ENCODE measurements at regions not wholly inside any gene's neighbourhood (a gene's known extent, or its start where the extent isn't known, plus 50 kb on each side); places are given as distances from the start of the nearest gene placed in this dataset.

DNA sequence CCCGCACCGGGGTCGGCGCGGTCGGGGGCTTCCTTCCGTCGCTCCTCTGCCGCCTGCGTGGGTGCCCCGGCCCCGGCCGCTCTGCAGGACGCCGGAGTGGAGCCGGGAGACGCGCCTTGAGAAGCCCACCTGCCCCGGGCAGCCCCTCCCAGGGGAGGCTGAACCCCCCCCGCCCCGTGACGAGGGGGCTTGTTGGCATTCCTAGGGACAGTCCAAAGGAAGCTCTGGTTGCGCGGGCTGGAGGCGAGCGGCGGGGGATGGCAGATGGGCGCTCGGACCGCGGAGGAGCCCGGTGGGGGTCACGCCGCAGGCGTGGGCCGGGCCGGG, 133.5 kb upstream of the MGAT5 start:
- TF ChIP-seq, protein P1, sequence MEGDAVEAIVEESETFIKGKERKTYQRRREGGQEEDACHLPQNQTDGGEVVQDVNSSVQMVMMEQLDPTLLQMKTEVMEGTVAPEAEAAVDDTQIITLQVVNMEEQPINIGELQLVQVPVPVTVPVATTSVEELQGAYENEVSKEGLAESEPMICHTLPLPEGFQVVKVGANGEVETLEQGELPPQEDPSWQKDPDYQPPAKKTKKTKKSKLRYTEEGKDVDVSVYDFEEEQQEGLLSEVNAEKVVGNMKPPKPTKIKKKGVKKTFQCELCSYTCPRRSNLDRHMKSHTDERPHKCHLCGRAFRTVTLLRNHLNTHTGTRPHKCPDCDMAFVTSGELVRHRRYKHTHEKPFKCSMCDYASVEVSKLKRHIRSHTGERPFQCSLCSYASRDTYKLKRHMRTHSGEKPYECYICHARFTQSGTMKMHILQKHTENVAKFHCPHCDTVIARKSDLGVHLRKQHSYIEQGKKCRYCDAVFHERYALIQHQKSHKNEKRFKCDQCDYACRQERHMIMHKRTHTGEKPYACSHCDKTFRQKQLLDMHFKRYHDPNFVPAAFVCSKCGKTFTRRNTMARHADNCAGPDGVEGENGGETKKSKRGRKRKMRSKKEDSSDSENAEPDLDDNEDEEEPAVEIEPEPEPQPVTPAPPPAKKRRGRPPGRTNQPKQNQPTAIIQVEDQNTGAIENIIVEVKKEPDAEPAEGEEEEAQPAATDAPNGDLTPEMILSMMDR (IDR thresholded peaks at IDR 0.05; ENCODE audit: low read depth, low read length, missing control alignments): no peak
- H3K4me3 ChIP-seq (replicated peaks; ENCODE audit: low read depth, low read length): peak overlapping the region; percentile 84
- no peak for DNase-seq (ENCODE audit: extremely low read depth, low read depth)

DNA sequence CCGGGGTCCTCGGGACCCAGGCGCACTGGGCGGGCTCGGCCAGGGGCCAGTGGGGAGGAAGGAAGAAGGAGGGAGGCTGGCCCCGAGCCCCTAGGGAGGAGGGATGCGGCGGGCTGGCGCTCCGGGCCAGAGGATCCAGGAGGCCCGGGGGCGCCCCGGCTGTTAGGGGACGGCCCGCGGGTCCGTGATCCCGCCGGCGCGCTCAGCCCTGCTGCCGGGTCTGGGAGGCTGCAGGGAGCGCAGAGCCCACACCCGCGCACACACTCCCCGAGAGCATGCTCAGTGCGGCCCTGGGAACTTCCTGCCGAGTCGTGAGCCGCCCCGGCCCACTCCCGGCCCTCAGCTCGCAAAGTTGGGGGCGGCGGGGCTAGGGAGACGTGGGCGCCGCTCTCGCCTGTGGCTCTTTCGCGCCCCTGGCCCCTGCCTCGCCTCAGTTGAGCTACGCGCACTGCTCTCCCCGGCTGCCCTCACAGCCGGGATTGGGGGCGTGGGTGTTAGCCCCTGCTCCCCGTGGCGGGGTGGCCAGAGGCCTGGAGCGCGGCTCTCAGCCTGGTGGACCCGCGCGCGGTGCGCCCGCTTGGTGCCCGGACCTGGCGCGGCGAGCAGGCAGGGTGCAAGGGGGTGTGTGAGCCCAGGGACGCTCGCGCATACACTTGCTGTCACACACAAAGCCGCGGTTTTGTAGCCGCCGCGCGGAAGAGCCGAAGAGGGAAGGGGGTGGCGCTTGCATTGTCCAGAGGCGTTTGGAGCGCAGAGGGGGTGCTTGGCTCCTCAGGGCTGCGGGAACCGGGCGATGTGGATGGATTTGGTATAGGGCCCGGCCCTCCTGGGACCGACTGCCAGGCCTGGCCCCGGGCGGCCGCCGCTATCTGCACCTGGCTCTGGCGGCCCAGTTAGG, 132.9 kb upstream of the MGAT5 start:
- TF ChIP-seq, protein P1 (IDR thresholded peaks at IDR 0.05; ENCODE audit: low read depth, low read length, missing control alignments): no peak
- DNase-seq (ENCODE audit: extremely low read depth, low read depth): no peak

DNA sequence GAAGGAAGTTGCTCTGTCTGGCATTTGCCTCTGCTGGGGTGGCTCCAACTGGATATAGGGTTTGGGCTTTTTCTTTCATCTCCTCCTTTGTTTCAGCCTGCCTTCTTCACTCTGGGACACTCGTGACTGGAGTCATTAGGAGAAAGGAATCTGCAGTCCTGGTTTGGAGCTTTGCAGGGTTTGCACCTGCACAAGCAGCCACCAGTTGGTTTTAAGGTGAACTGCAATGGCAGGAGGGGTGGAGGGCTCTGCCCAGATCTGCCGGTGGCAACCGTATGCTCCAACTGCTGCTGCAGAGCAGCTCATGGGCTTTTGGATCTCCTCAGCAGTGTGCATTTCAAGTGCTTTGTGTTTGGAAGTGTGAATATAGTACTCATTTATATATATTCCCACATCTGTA, 131.3 kb upstream of the MGAT5 start:
- TF ChIP-seq, protein P1 (IDR thresholded peaks at IDR 0.05; ENCODE audit: low read depth, low read length, missing control alignments): no peak
- H3K4me3 ChIP-seq (replicated peaks; ENCODE audit: low read depth, low read length): no peak overlapping the region
- no peak for DNase-seq (ENCODE audit: extremely low read depth, low read depth)

More for the DNA sequence above, 132.9 kb upstream of the MGAT5 start:
- peak overlapping the region; percentile 84 for H3K4me3 ChIP-seq (replicated peaks; ENCODE audit: low read depth, low read length)

DNA sequence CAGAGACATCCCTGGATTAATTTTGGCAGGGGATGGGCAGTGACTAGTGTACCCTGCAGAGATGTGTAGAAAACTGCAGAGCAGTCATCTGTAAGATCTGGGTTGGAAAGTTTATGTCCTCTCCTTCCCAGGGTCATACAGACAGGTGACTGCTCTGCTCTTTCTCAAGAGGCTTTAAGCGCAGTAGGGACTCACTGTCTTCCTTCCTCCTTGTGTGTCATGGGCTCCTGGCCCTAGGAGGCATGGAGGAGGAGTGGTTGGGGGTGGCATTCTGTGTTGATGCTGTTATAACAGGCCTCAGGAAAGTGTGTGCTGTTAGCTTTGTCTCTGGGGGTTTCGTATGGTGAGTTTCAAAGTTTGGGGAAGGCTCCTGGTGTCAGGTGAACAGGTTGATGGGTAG, 130.5 kb upstream of the MGAT5 start:
- DNase-seq (ENCODE audit: extremely low read depth, low read depth): no peak
- TF ChIP-seq, protein P1 (IDR thresholded peaks at IDR 0.05; ENCODE audit: low read depth, low read length, missing control alignments): no peak
- no peak overlapping the region for H3K4me3 ChIP-seq (replicated peaks; ENCODE audit: low read depth, low read length)

DNA sequence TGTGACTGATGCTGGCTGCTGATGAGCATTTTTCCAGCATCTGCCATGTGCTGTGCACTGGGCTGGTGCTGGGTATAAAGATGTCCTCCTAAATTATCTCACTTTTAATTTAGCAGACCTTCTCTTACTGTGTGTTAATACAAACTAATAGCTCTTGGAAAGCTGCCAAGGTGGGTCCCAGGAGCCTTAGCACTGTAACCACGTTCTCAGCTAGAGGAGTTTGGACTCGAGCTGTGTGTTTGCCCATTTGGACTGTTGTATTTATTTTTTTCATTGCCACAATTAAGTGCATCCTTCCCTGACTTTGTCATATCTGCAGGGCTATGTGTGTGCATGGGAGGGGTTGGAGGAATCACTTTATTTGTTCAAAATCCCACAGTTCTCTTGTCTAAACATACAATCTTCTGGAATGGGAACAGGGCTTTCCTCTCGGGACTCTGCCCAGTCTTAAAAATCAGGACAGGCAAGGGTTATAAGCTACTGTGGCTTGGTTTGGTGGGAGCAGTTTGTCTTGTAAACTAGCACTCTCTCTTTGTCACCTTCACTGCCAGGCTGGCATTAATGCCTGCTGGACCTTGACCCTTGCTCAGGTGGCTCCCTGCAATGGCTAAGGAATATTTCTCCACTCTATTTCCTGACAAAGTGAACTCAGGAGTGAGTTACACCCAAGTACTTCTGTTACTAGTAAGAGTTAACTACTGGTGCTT, 129.7 kb upstream of the MGAT5 start:
- TF ChIP-seq, protein P1 (IDR thresholded peaks at IDR 0.05; ENCODE audit: low read depth, low read length, missing control alignments): no peak
- no peak overlapping the region for H3K4me3 ChIP-seq (replicated peaks; ENCODE audit: low read depth, low read length)
- no peak for DNase-seq (ENCODE audit: extremely low read depth, low read depth)

DNA sequence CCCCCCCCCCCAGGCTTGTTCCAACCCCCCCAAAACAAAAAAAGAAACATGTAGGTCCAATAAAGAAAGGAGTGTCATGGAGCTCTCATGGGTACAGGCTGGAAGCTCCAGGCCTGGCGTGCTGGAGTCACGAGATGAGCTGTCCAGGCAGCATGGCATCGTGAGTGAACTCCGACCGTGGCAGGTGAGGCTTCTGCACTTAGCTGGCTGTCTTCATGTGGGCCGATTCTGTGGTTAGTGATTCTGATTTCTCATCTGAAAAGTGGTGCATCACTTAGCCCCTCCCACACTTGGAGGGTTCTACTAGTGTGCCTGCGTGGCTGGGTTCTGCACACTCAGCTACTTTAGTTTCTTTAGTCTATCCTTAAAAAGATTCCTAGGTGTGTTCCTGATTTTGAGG, 126.4 kb upstream of the MGAT5 start:
- no peak for DNase-seq (ENCODE audit: extremely low read depth, low read depth)
- no peak overlapping the region for H3K4me3 ChIP-seq (replicated peaks; ENCODE audit: low read depth, low read length)
- TF ChIP-seq, protein P1 (IDR thresholded peaks at IDR 0.05; ENCODE audit: low read depth, low read length, missing control alignments): no peak

Data from HFF-Myc (cell line).